HepG2 (cell line): ENCODE measurements at regions not wholly inside any gene's neighbourhood (a gene's known extent, or its start where the extent isn't known, plus 50 kb on each side); places are given as distances from the start of the nearest gene placed in this dataset.

Source experiments
- ATAC-seq: fragments of 200-7000 bp; cut with Tn5 transposase; 3 replicates; pipeline ENCODE4 v1.9.1; 2020; ENCODE audit warnings: mild to moderate bottlenecking, moderate library complexity
- BruUV-seq: library from RNA; stranded (reverse); fragments of 400-500 nt; replicated peaks from 2 replicates; lab custom pipeline; 2021; lab: Mats Ljungman, UMichigan
- CTCF ChIA-PET: fragments of 300-600 bp; formaldehyde crosslinking; extraction: SDS; loops from one replicate; lab custom pipeline; 2021; ENCODE audit warnings: low total read pairs, inconsistent platforms, low intra/inter-chr PET ratio; lab: Yijun Ruan, JAX
- POLR2A ChIA-PET: fragments of 350-600 bp; sonication (Branson Sonifier 250); formaldehyde crosslinking; loops from one replicate; lab custom pipeline; 2020; ENCODE audit warnings: antibody characterized with exemption, inconsistent platforms; lab: Yijun Ruan, JAX
- DNase-seq: peaks from one replicate; pipeline ENCODE4 v3.0.0-alpha.2; 2015; ENCODE audit warnings: low spot score
- FAIRE-seq: peaks from 3 replicates; lab custom pipeline; 2011; peaks lifted over from hg19 to GRCh38; lab: Jason Lieb, UNC
- H2AFZ ChIP-seq: one replicate; pipeline ENCODE4 v1.6.1; 2011; ENCODE audit warnings: low read length, inconsistent platforms
- H3K27ac ChIP-seq: fragments of 300-600 bp; 3 replicates; pipeline ENCODE4 v1.8.0; 2011; ENCODE audit warnings: mixed run types, mild to moderate bottlenecking, mixed read lengths, low read length, inconsistent platforms; ENCODE audit not compliant: insufficient read depth; ENCODE audit errors: extremely low read length
- H3K27me3 ChIP-seq, 2 experiments: fragments of 200-600 bp in 1 of 2; 2 replicates in 1 of 2; 3 replicates in 1 of 2; pipeline versions ENCODE4 v1.6.0 to v1.8.0; 2011; ENCODE audit warnings: low read length in 2 of 2, mild to moderate bottlenecking in 2 of 2, moderate library complexity in 2 of 2, inconsistent platforms in 1 of 2; ENCODE audit not compliant: insufficient read depth in 2 of 2, control insufficient read depth in 1 of 2
- H3K36me3 ChIP-seq, 2 experiments: fragments of 200-600 bp in 1 of 2; replicated peaks in 1 of 2; 2 replicates in 1 of 2; 3 replicates in 1 of 2; pipeline versions ENCODE4 v1.5.1 to v1.8.0; 2011; ENCODE audit warnings: low read length in 2 of 2, inconsistent platforms in 1 of 2; ENCODE audit not compliant: insufficient read depth in 2 of 2, control insufficient read depth in 1 of 2
- H3K4me1 ChIP-seq: 2 replicates; pipeline ENCODE4 v1.5.1; 2012; ENCODE audit warnings: low read length, inconsistent platforms; ENCODE audit not compliant: insufficient read depth
- H3K4me2 ChIP-seq: 2 replicates; pipeline ENCODE4 v1.6.0; 2011; ENCODE audit warnings: low read depth, low read length, inconsistent platforms
- H3K4me3 ChIP-seq, 3 experiments: fragments of 200-600 bp in 1 of 3; sonication (generic), shearing (Covaris generic) in 1 of 3; replicated peaks in 1 of 3; 2 replicates each; pipeline ENCODE4 v1.5.1; 2011 to 2016; ENCODE audit warnings: low read length in 3 of 3, inconsistent platforms in 2 of 3, low read depth in 2 of 3, mild to moderate bottlenecking in 2 of 3, control low read depth in 1 of 3, mixed read lengths in 1 of 3; ENCODE audit not compliant: insufficient read depth in 1 of 3
- H3K79me2 ChIP-seq: one replicate; pipeline ENCODE4 v1.6.1; 2011; ENCODE audit warnings: low read length, inconsistent platforms; ENCODE audit not compliant: insufficient read depth
- H3K9ac ChIP-seq: 2 replicates; pipeline ENCODE4 v1.6.0; 2011; ENCODE audit warnings: mild to moderate bottlenecking, low read depth, low read length, inconsistent platforms; ENCODE audit not compliant: insufficient read depth
- H3K9me3 ChIP-seq: 2 replicates; pipeline ENCODE4 v1.5.1; 2012; ENCODE audit warnings: mild to moderate bottlenecking, low read length
- H4K20me1 ChIP-seq: 2 replicates; pipeline ENCODE4 v1.6.0; 2011; ENCODE audit warnings: inconsistent platforms, mild to moderate bottlenecking, low read length, moderate library complexity; ENCODE audit not compliant: insufficient read depth
- EED ChIP-seq: sonication (generic); formaldehyde crosslinking; IDR thresholded peaks from 2 replicates; pipeline ENCODE4 v1.5.0; 2020; ENCODE audit warnings: mild to moderate bottlenecking, missing genetic modification reagents
- HNRNPUL1 ChIP-seq: fragments of 200-400 bp; formaldehyde crosslinking; IDR thresholded peaks from 2 replicates; pipeline ENCODE4 v1.6.1; 2017; ENCODE audit warnings: low read depth, mild to moderate bottlenecking, low read length, moderate library complexity
- KLF15 ChIP-seq: sonication (generic); formaldehyde crosslinking; IDR thresholded peaks from 2 replicates; pipeline ENCODE4 v1.8.1; 2023; ENCODE audit warnings: borderline replicate concordance, mild to moderate bottlenecking, inconsistent platforms, missing genetic modification reagents, mixed read lengths
- RAD21 ChIP-seq: fragments of 450-650 bp; formaldehyde crosslinking; IDR thresholded peaks from 2 replicates; pipeline ENCODE4 v1.5.0; 2020; ENCODE audit warnings: mild to moderate bottlenecking
- TOE1 ChIP-seq: sonication (generic); formaldehyde crosslinking; IDR thresholded peaks from 2 replicates; pipeline ENCODE4 v1.4.0; 2020; ENCODE audit warnings: mild to moderate bottlenecking, missing genetic modification reagents
- ZNF180 ChIP-seq: sonication (generic); formaldehyde crosslinking; IDR thresholded peaks from 2 replicates; pipeline ENCODE4 v1.4.0; 2020; ENCODE audit warnings: low read depth, missing genetic modification reagents, borderline replicate concordance
- ZNF33A ChIP-seq: sonication (generic); formaldehyde crosslinking; IDR thresholded peaks from 2 replicates; pipeline ENCODE4 v1.5.1; 2020; ENCODE audit warnings: missing genetic modification reagents, mild to moderate bottlenecking, moderate library complexity, borderline replicate concordance
- WGBS: methylation state at CpG from one replicate; pipeline ENCODE4 v1.1.6; 2017; ENCODE audit warnings: low lambda C conversion rate; 5-methylcytosine and 5-hydroxymethylcytosine counted together
- in situ Hi-C: cut with HindIII; loops from 2 replicates; pipeline ENCODE4 v1.10.0; 2017; ENCODE audit warnings: low pct_unique_long_range_greater_than_20kb; ENCODE audit not compliant: extremely low pct_ligation_motif_present
- intact Hi-C: fragments of 100-400 bp; cut with micrococcal nuclease; formaldehyde crosslinking; loops from one replicate; pipeline ENCODE4 v1.10.0; 2022; ENCODE audit not compliant: unreplicated experiment
- TF ChIP-seq, protein P1 (sequence below), 2 experiments: IDR thresholded peaks; 2 replicates each; pipeline ENCODE4 v1.6.1; 2011 to 2012; ENCODE audit warnings: low read length in 2 of 2, borderline replicate concordance in 1 of 2, low read depth in 1 of 2, mild to moderate bottlenecking in 1 of 2, moderate library complexity in 1 of 2
- TF ChIP-seq, protein P2 (sequence below): sonication (generic); formaldehyde crosslinking; conservative IDR thresholded peaks from 2 replicates; pipeline ENCODE4 v1.5.0; 2020; ENCODE audit warnings: missing genetic modification reagents
- TF ChIP-seq, protein P3 (sequence below): sonication (generic); formaldehyde crosslinking; IDR thresholded peaks from 2 replicates; pipeline ENCODE4 v1.5.0; 2020; ENCODE audit warnings: mild to moderate bottlenecking, missing genetic modification reagents
- TF ChIP-seq, protein P4 (sequence below): sonication (generic); formaldehyde crosslinking; IDR thresholded peaks from 2 replicates; pipeline ENCODE4 v1.4.0; 2020; ENCODE audit warnings: low read depth, missing genetic modification reagents

DNA sequence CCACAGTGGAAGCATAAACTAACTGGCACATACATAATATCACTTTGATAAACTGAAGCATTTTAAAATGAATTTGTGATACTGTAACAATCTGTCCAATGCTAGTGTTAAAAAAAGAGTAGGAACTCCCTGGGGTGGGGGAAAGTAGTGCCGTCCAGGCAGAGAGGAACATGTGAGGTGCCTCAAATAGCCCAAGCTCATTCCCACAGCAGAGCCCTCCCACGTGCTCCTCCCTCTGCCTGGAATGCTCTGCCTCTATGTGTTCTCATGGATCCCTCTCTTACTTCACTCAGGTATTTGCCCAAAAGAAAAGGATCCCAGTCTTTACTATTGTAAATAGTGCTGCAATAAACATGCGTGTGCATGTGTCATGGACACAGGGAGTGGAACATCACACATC is 188.1 kb downstream of the NHLRC3 start:
- Histone ChIP-seq H3K27me3 (no peaks in the 10 kb centered on the region), H3K4me1 (no peaks in the 10 kb centered on the region), H3K9me3 (no peaks in the 10 kb centered on the region), H3K79me2 (no peaks in the 10 kb centered on the region), H4K20me1 (no peaks in the 10 kb centered on the region), H3K27ac (no peak overlapping the region), H2AFZ (no peak overlapping the region), H3K4me3 (no peak overlapping the region), H3K4me2 (no peak overlapping the region), H3K9ac (no peak overlapping the region), H3K36me3 (no peaks in the 10 kb centered on the region)
- ATAC-seq = no peak
- in situ Hi-C loops (no loop called here), intact Hi-C loops (no loop called here)
- CTCF ChIA-PET = no interaction called here
- no peak for DNase-seq
- POLR2A ChIA-PET = no interaction called here
- 0% methylated on average over 3 of the region's 3 CpGs for WGBS
- no TSS peak for BruUV-seq
- no peak for FAIRE-seq
- TF ChIP-seq HNRNPUL1 (no peak), KLF15 (CRISPR knock-in tag) (no peak), EED (no peak), ZNF180 (CRISPR knock-in tag) (no peak), TOE1 (CRISPR knock-in tag) (no peak), RAD21 (CRISPR knock-in tag) (no peak), ZNF33A (CRISPR knock-in tag) (no peak)
- TF ChIP-seq, protein P1, sequence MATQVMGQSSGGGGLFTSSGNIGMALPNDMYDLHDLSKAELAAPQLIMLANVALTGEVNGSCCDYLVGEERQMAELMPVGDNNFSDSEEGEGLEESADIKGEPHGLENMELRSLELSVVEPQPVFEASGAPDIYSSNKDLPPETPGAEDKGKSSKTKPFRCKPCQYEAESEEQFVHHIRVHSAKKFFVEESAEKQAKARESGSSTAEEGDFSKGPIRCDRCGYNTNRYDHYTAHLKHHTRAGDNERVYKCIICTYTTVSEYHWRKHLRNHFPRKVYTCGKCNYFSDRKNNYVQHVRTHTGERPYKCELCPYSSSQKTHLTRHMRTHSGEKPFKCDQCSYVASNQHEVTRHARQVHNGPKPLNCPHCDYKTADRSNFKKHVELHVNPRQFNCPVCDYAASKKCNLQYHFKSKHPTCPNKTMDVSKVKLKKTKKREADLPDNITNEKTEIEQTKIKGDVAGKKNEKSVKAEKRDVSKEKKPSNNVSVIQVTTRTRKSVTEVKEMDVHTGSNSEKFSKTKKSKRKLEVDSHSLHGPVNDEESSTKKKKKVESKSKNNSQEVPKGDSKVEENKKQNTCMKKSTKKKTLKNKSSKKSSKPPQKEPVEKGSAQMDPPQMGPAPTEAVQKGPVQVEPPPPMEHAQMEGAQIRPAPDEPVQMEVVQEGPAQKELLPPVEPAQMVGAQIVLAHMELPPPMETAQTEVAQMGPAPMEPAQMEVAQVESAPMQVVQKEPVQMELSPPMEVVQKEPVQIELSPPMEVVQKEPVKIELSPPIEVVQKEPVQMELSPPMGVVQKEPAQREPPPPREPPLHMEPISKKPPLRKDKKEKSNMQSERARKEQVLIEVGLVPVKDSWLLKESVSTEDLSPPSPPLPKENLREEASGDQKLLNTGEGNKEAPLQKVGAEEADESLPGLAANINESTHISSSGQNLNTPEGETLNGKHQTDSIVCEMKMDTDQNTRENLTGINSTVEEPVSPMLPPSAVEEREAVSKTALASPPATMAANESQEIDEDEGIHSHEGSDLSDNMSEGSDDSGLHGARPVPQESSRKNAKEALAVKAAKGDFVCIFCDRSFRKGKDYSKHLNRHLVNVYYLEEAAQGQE (IDR thresholded peaks at IDR 0.05; ENCODE audit: borderline replicate concordance in 1 of 2, low read depth in 1 of 2, low read length in 2 of 2) = no peak
- TF ChIP-seq, protein P2, sequence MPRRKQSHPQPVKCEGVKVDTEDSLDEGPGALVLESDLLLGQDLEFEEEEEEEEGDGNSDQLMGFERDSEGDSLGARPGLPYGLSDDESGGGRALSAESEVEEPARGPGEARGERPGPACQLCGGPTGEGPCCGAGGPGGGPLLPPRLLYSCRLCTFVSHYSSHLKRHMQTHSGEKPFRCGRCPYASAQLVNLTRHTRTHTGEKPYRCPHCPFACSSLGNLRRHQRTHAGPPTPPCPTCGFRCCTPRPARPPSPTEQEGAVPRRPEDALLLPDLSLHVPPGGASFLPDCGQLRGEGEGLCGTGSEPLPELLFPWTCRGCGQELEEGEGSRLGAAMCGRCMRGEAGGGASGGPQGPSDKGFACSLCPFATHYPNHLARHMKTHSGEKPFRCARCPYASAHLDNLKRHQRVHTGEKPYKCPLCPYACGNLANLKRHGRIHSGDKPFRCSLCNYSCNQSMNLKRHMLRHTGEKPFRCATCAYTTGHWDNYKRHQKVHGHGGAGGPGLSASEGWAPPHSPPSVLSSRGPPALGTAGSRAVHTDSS = no peak
- TF ChIP-seq, protein P3, sequence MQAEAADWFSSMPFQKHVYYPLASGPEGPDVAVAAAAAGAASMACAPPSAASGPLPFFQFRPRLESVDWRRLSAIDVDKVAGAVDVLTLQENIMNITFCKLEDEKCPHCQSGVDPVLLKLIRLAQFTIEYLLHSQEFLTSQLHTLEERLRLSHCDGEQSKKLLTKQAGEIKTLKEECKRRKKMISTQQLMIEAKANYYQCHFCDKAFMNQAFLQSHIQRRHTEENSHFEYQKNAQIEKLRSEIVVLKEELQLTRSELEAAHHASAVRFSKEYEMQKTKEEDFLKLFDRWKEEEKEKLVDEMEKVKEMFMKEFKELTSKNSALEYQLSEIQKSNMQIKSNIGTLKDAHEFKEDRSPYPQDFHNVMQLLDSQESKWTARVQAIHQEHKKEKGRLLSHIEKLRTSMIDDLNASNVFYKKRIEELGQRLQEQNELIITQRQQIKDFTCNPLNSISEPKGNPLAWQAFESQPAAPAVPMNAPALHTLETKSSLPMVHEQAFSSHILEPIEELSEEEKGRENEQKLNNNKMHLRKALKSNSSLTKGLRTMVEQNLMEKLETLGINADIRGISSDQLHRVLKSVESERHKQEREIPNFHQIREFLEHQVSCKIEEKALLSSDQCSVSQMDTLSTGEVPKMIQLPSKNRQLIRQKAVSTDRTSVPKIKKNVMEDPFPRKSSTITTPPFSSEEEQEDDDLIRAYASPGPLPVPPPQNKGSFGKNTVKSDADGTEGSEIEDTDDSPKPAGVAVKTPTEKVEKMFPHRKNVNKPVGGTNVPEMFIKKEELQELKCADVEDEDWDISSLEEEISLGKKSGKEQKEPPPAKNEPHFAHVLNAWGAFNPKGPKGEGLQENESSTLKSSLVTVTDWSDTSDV = no peak
- TF ChIP-seq, protein P4, sequence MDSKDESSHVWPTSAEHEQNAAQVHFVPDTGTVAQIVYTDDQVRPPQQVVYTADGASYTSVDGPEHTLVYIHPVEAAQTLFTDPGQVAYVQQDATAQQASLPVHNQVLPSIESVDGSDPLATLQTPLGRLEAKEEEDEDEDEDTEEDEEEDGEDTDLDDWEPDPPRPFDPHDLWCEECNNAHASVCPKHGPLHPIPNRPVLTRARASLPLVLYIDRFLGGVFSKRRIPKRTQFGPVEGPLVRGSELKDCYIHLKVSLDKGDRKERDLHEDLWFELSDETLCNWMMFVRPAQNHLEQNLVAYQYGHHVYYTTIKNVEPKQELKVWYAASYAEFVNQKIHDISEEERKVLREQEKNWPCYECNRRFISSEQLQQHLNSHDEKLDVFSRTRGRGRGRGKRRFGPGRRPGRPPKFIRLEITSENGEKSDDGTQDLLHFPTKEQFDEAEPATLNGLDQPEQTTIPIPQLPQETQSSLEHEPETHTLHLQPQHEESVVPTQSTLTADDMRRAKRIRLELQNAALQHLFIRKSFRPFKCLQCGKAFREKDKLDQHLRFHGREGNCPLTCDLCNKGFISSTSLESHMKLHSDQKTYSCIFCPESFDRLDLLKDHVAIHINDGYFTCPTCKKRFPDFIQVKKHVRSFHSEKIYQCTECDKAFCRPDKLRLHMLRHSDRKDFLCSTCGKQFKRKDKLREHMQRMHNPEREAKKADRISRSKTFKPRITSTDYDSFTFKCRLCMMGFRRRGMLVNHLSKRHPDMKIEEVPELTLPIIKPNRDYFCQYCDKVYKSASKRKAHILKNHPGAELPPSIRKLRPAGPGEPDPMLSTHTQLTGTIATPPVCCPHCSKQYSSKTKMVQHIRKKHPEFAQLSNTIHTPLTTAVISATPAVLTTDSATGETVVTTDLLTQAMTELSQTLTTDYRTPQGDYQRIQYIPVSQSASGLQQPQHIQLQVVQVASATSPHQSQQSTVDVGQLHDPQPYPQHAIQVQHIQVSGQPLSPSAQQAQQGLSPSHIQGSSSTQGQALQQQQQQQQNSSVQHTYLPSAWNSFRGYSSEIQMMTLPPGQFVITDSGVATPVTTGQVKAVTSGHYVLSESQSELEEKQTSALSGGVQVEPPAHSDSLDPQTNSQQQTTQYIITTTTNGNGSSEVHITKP (CRISPR knock-in tag) = no peak
